Renal pelvis (tissue), 1 donor: ENCODE measurements at regions not wholly inside any gene's neighbourhood (a gene's known extent, or its start where the extent isn't known, plus 50 kb on each side); places are given as distances from the start of the nearest gene placed in this dataset.

Experiments
- DNase-seq: peaks from one replicate; pipeline ENCODE4 v3.0.0-alpha.2; 2013

GRCh38 chr14:78074561-78074960, 95.6 kb upstream of the NRXN3 start:
- DNase-seq, result no peak

DNA sequence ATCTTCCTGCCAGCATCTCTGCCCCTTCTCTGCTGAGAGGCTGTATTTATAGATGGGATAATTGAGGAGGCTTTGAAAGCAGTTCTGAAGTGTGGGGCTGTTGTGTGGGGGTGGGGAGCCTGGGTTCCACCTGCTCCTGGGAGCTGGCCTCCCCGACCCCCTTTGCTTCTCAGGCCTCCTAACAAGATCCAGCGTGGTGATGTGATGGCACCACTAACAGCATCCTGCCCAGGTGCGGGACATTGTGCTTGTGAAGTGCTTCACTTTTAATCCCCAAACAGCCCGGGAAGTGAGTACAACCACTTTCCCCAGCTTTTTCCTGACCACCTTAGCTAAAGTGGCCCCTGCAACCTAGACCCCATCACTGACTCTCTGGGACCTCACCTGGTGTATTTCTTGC, 95.1 kb upstream of the NRXN3 start:
- DNase-seq, result no peak

GRCh38 chr14:78075555-78076277, 94.5 kb upstream of the NRXN3 start:
- DNase-seq, result no peak

GRCh38 chr14:78081245-78081644, 88.9 kb upstream of the NRXN3 start:
- no peak for DNase-seq

- DNase-seq, result no peak
Observed at GRCh38 chr14:78083837-78084236, 86.3 kb upstream of the NRXN3 start.

- no peak for DNase-seq
Observed at GRCh38 chr14:78086342-78086741, 83.8 kb upstream of the NRXN3 start.

GRCh38 chr14:78088916-78089315, 81.3 kb upstream of the NRXN3 start:
- DNase-seq, result no peak

DNA sequence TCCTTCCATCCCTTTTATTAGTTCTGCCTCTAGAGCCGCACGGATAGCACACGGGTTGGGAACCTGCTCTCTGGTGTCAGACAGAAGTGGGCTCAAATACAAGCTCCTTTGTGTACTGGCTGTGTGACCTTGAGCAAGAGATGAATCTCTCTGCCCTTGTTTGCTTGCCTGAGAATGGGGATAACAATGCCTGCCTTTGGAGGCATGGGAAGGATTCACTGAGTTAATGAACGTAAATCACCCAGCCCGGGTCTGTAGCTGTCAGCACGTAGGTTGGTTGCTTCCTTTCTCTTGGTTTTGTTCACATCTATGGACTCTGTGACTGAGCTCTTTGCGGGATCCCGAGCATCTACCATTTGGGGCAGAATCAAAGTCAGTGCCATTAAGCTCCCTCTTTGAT, 79.3 kb upstream of the NRXN3 start:
- DNase-seq, result no peak

DNA sequence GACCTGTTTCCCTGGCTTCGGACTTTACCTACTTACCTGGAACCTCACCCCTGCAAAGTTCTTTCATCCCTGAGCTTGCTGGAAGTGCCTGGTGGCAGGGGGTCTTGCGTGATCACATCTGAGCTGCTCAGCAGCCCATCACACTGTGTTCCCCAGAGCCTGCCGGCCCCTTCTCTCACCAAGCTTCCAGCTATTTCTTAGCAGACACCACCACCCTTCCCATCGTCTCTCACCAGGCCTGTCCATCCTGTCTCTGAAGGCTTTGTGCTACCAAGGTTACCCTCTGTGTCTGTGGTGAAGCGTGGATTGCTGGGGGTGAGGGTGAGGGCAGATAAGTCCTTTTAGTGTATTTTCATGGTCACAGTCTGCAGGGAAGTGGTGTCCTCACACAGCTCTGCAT, 78.8 kb upstream of the NRXN3 start:
- DNase-seq, result no peak

DNA sequence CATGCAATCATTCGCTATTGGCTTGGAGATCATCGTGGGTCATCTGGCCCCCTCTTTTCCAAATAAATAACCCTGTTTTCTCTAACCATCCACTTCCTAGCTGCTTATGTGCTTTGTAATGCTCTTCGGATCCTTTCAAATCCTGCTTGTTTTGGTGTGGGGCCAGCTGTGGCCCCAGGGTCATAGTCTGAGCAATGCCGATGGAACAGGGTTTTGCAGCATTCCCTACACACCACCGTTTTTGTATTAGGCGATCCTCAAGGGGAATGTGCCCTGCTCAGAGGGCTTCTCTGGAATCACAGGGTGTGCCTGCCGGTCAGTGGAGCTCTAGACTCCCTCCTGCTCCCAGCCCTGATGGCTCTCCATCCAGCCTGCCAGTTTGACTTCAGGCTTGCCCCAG, 78.1 kb upstream of the NRXN3 start:
- no peak for DNase-seq

GRCh38 chr14:78103271-78103670, 66.9 kb upstream of the NRXN3 start:
- no peak for DNase-seq

DNA sequence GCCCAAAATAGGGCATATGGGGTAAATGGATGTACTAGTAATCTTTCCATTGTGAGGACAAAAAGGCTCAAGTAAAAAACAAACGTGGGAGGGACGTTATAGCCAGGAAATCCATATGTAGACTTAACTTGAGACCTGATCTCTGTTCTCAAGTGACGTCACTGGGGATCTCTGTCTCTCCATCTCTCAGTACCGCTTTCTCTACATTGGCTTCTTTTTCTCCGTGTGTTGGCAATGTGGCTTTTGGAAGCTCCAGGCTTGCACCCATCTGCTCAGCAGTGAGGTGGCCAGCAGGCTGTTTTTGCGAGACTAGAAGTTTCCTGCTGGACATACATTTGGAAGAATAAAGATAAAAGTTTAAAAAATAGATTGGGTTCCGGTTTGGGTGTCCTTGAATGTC, 66.0 kb upstream of the NRXN3 start:
- DNase-seq, result no peak

DNA sequence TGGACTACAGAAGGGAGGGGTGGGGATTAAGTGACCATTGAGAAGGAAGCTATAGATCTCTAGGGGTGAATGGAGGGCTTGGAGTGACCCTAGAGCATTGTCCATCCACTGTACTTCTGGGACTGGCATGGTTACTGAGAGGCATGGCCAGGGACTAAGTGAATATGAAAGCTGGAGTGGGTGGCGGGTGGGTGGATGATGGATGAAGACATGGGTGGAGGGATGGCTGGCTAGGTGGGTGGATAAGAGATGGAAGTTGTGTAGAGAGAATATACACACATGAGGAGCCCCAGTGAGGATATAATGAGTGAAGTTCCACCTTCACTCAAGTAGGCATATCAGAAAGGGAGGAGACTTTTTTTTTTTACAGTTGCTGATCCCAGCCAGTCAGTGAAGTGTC, 65.5 kb upstream of the NRXN3 start:
- DNase-seq, result no peak

- no peak for DNase-seq
Observed at GRCh38 chr14:78106381-78106780, 63.8 kb upstream of the NRXN3 start.

GRCh38 chr14:78107166-78107565, 63.0 kb upstream of the NRXN3 start:
- DNase-seq, result no peak

GRCh38 chr14:78119440-78119839, 50.7 kb upstream of the NRXN3 start:
- DNase-seq, result no peak
